LNCaP clone FGC (cell line): ENCODE measurements at regions not wholly inside any gene's neighbourhood (a gene's known extent, or its start where the extent isn't known, plus 50 kb on each side); places are given as distances from the start of the nearest gene placed in this dataset.
"Not testable (repeated sequence)": the region's sequence is repeated elsewhere in the genome, so short reads cannot be mapped to it uniquely, and the experiment has no call there.

ENCODE experiments used
- DNase-seq: peaks from one replicate; pipeline ENCODE4 v3.0.0-alpha.2; 2011; ENCODE audit warnings: low read depth
- H3K4me3 ChIP-seq: 2 replicates; pipeline ENCODE4 v1.5.1; 2011; ENCODE audit warnings: mild to moderate bottlenecking, low read depth, low read length, control low read depth
- CTCF ChIP-seq: IDR thresholded peaks from 2 replicates; pipeline ENCODE4 v1.5.1; 2012; ENCODE audit warnings: mild to moderate bottlenecking; ENCODE audit not compliant: control insufficient read depth, insufficient read depth; ENCODE audit errors: extremely low read depth

- no peak overlapping the region for H3K4me3 ChIP-seq
- no peak for DNase-seq
- TF ChIP-seq CTCF = no peak
Measured at GRCh38 chr5:12557012-12557411, 652.8 kb upstream of the CTNND2 start.

- TF ChIP-seq CTCF = no peak
- H3K4me3 ChIP-seq = no peak overlapping the region
- DNase-seq = no peak
Measured at GRCh38 chr5:12526113-12526512, 621.9 kb upstream of the CTNND2 start.

- TF ChIP-seq CTCF = no peak
- DNase-seq = no peak
- H3K4me3 ChIP-seq = no peak overlapping the region
Measured at GRCh38 chr5:12522116-12522515, 617.9 kb upstream of the CTNND2 start.

- not testable (repeated sequence) for H3K4me3 ChIP-seq, DNase-seq
Measured at GRCh38 chr5:12504983-12505382, 600.7 kb upstream of the CTNND2 start.

- no peak for DNase-seq
- no peak overlapping the region for H3K4me3 ChIP-seq
- TF ChIP-seq CTCF = no peak
Measured at GRCh38 chr5:12488161-12488560, 583.9 kb upstream of the CTNND2 start.

- TF ChIP-seq CTCF = no peak
- H3K4me3 ChIP-seq = no peak overlapping the region
- DNase-seq = no peak
Measured at GRCh38 chr5:12480487-12480886, 576.2 kb upstream of the CTNND2 start.

GRCh38 chr5:12477554-12477953 lies 573.3 kb upstream of the CTNND2 start:
- no peak overlapping the region for H3K4me3 ChIP-seq
- no peak for TF ChIP-seq CTCF
- no peak for DNase-seq

GRCh38 chr5:12467799-12468198 lies 563.6 kb upstream of the CTNND2 start:
- TF ChIP-seq CTCF = no peak
- no peak overlapping the region for H3K4me3 ChIP-seq
- DNase-seq = no peak
